Inferior parietal cortex (tissue), 1 donor: ENCODE measurements at regions not wholly inside any gene's neighbourhood (a gene's known extent, or its start where the extent isn't known, plus 50 kb on each side); places are given as distances from the start of the nearest gene placed in this dataset.
A peak's percentile ranks its signal among the peaks of the same experiment; 100 is the strongest.

ENCODE experiments used
- DNase-seq: peaks from one replicate; pipeline ENCODE4 v3.0.0-alpha.2; 2016; ENCODE audit errors: extremely low spot score

DNA sequence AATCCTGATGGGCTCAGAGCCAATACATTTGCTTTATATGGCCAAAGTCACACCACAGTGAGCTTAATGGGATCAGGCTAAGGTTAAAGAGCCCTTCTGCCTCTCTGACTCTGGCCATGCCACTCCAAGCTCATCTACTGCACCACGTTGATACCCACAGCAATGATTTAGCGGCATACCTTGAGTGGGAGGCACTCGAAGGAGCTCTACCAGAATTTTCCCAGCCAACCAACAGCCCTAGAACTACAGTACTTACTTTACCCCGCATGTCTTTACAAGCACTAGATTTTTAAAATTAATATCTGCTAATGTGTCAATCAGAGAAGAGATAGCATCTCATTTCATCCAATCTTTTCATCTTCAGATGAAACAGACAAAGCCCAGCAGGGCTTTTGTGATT is 300.5 kb downstream of the GRIN2B start:
- DNase-seq: no peak

DNA sequence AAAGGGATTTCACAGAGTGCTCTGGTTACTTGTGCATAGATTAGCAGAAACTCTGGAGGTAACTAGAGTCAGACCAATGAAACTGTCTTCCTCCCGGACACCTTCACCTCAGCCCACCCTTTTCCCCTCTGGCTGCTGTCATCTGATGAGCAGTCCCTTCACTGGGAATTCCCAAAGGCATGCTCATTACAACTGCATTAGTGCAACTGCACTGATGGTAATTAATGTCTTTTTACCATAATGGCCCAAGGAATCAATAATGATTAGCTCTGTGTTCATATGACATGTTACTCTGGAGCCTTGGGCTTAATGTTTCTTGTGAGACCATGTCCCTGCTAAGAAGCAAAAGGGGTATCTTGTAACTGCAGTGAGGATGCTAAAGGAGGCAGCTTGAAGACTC is 304.5 kb downstream of the GRIN2B start:
- no peak for DNase-seq

DNA sequence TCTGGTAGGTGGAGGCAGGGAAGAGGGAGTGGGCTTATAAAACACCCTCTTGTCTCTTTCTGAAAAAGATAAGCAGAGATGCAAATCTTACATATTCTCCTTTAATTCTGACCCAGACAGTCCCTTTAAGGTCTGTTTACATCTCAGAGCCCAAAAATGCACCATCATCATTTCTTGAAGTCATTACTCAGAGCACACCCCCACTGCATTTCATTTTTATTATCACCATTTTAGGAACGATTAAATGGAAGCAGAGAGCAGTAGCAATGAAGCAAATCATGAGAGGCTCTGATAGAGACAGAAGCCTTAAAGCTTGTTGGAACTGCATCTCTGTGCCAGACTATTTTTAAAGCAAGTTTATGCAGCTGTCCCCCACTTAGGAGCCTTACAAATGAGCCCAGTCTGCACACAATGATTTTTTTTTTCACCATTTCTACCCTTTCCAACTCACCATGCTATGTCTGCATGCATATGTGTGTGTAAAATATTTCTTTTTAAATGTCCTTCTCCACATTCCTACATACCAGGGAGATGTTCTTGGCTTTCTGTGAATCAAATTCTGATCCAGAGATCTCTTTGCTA is 311.0 kb downstream of the GRIN2B start:
- DNase-seq: no peak

DNA sequence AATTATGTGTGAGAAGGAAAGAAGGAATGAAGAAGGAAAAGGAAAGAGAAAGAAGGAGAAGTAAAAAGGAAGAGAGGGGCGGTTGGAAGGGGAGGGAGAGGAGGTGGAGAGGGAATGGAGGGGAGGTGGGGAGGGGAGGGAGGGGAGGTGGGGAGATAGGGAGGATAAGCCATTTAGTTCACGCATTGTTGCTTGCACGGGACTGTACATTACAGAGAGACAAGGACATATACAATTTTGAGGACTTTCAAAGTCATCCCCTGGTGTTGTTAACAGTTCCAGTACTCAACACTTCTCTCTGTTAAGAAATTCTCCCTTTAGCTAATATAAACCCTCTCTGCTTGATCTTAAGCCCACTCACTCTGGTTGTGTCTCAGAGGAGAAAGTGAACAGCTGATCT is 312.5 kb downstream of the GRIN2B start:
- no peak for DNase-seq

DNA sequence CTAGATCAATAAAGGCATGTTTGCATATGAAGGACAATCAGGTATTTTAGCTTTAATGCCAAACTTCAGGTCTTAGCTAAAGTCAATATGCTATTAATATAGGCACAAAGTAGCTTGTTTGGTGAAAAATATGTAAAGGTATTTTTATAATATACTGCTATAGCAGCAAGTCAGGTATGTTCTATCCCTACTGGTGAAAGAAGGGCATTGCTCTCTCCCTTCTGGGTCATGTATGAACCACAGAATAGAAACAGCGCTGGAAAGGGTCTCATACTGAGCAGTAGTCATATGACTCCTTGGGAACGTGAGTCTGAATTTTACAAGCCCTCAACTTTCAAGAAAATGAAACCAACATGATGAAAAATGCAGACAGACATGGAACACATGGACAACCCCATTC is 314.6 kb downstream of the GRIN2B start:
- DNase-seq: no peak

DNA sequence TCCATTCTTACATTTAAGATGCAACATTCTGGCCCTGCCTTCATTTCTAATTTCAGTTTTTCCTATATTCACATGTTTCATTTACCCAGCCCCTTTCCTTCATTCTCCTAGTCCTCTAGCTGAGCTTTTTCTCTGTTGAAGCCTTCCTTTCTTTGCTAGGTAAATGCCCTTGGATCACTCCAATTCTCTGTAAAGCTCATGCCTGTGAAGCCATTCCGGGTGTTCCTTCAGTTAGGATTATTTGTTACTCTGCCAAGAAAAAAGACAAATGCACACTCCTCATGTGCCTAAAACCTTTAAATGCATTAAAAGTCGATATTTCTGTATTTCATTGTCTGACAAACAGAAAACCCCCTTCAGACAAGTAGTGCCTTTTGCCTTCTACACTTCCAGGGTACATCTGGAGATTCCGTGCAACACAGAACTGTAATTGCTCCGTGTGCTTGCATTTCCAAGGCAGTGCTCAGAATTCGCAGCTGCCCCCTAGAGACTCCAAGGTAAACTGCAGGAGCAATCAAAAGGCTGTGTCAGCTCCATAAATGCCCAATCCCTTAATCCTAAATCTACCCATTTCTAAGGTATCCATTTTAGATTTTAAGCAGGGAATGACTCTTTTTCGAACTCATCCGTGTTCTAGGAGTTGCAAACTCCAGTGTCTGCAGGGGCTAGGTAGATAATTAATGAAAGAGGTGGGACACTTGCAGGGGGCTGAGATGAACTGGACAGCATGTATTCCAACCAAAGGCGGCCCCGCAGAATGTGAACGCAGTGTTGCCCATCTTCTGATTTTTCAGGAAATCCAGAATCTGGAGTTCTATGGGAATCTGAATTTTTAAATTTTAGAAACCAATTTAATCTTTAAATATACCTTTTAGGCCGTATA is 320.2 kb downstream of the GRIN2B start:
- peak; percentile 80 for DNase-seq

DNA sequence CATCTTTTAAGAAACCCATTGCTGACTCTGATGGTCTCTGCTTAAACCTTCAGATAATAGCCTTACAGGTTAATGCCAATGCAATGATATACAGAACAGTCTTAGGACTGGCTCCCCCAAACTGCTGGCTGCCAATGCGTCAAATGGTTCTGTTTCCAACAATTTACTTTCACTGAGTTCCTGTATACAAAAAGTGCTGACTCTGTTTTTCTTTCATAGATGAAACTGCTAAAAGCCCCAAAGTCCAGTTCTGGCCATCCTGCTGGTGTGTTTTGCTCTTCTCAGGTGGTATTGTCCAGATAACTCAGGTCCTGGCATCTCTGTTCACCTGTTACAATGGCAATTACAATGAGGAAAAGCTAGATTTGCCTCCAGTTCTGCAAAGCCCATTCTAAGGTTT is 326.9 kb downstream of the GRIN2B start:
- DNase-seq: no peak

DNA sequence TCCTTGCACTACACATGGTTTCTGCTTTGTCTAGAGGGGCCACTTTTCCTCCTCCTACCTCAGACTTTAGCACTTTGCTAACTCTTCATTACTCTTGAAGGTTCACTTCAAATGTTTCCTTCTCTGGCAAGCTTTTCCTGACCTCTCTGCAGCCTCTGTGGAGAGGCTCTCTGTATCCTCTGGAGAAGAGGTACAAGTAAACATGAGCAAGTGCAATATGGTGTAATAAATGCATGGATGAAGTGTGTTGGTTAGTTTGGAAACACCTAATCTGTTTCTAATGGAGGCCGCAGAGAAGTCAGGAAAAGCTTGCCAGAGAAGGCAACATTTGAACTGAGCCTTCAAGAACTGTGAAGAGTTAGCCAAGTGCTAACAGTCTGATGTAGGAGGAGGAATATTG is 329.3 kb downstream of the GRIN2B start:
- DNase-seq: no peak

DNA sequence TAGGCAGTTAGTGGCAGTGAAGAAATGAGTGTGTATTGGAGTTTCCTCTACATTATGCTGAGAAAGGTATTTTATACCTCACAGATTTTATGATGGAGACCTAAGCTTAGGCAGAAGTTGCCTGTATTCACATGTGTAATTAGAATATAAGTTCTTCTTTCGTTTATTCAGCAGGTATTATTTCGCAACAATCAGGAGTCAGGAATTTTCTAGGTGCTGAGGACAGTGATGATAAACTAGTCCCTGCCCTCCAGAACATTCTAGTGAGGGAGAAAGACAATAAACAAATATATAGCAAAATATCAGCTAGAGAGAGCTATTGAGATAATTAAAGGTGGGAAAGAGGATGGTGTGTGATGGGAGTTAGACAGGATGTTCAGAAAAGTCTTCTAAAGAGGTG is 345.7 kb downstream of the GRIN2B start:
- DNase-seq: no peak

DNA sequence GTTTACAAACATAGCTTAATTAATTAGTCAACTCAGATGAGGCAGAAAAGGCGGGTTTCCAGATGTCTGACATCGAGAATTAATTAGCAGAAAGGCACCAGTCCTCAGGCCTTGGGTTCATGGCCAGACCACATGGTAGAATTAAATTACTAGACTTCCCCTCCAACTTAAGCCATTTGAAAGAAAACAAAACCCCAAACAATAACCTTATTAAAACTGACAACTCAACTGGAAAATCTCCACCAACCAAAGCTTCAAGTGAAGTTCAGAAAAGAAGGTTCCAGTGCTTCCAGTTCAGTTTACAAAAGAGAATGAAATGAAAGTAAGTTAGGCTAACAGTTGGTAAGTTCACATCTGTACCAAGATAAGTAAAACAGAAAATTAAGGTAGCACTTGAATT is 349.5 kb downstream of the GRIN2B start:
- DNase-seq: peak; percentile 13

DNA sequence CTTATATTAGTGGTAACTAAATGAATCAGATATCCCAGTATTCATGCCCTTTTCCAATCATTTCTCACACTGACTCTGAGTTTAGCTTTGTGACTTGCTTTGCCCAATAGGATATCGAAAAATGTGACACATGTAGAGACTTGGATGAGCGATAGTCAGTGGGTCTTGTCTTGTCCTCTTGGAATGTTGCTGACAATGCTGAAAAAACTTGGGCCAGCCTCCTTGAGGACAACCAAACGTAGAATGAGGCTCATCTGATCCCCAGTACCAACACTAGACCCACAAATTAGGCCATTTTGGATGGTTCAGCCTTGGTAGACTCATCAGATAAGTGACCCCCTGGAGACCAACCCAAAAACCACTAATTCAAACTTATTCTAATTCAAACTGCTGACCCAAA is 351.0 kb downstream of the GRIN2B start:
- DNase-seq: no peak

DNA sequence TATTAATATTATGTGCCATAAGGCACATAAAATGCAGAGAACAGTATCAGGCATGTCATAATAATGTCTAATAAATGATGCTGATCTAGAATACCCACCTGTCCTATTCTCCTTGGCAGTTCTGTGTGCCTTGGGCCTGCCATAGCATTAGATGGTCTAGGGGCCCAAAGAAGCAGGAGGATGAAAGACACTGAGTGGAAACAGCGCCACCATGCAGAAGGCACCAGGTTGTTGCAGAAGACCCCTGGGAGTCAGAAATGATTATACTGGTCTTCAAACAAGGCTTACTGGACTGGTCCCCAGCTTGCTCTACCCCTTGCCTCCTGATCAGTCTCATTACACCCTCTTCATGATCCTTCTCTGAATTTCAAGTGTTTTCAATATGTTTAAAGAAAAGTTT is 353.3 kb downstream of the GRIN2B start:
- DNase-seq: no peak

DNA sequence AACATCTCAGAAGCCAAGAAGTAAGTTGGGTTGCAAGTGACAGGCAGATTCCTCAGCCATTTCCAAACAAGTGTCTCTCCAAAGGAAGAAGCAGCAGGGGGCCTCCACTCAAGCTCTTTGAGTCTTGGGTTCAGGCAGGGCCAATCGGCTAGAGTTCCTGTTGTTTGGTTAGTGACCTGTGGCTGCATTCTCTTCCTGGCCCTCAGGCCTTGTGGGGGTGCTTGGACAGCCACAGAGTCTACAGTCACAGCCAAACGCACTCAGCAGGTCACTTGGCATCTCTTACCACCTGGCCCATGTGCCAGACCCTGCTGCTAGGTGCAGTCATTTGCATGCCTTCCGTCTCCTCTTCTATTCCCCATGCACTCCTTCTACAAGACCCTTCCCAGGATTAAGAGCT is 353.9 kb downstream of the GRIN2B start:
- no peak for DNase-seq

DNA sequence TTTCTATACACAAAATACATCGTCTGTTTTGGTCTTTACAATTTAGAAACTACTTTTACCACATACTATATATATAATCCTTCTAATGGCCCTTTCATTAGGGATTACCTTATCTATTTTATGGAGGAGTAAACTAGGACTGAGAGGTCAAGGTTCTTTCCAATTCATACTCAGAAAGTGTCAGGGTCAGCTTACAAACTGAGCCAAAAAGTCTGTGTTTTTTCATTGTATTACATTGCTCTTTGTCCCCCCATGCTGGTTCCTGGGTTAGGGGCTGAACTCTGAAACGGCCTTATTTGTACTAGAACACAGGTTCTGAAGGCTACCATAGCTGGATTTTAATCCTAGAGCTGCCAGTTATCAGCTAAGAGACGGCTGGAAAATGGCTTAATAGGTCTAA is 368.1 kb downstream of the GRIN2B start:
- no peak for DNase-seq

DNA sequence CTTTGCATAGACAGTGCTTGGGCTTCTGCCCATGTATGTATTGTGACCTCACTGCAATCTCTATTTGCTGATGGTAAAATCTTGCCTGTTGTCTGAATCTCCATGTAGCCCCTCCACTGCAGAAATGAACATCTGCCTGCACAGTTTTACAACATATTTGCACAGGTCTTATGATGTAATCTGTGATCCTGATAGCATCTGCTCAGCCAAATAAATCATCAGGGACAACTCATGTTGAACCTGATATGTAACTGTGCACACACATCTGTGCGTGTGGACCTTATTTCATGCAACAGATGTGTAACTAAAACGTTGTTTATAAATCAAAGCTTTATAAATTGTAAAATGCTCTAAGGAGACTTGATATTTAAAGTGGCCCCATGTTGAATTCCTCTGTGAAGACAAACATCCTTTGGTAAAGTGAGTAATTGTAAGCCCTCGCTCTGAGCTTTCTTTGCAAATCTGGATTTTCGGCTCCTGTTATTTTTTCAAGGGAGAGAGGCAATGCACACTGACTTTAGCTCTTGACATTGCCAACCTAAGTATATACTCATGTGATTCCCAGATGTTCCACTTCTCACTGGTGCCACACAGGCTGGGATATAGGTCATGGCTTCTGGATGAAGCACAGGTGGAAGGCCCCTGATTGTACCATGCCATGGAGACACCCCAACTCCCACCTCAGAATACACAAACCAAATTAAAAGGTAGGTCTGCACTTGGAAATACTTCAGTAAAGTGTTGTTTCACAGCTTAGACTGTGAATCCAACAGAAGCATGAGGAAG is 371.3 kb downstream of the GRIN2B start:
- no peak for DNase-seq

DNA sequence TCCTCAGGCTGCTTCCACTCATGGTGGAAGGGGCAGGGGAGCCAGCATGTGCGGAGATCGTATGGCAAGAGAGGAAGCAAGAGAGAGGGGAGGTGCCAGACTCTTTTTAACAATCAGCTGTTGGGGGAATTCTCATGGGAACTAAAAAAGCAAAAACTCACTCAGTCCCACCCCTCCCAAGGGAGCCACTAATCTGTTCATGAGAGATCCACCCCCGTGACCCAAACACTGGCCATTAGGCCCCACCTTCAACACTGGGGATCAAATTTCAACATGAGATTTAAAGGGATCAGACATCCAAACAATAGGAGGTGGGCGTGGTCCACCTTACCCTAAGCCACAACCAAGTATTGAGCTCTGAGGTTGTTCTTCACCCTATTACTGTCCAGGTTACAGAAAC is 375.1 kb downstream of the GRIN2B start:
- no peak for DNase-seq

DNA sequence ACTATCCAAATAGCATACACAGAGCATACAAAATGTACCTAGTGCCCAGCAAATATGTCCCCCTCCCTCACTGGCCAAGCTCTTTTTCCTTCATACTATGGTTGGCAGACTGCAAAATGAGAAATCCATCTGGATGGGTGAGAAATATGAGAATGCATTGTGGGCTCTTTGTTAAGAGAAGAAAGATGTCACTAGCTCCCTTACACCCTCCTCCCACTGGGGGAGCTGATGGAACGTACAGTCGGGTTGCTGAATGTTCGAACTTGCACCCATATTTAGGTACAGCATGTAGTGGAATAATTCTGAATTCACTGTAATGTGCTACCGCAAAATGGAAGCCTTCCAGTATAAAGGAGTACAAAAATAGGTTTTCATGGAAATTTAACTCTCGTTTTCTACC is 377.4 kb downstream of the GRIN2B start:
- peak; percentile 54 for DNase-seq

DNA sequence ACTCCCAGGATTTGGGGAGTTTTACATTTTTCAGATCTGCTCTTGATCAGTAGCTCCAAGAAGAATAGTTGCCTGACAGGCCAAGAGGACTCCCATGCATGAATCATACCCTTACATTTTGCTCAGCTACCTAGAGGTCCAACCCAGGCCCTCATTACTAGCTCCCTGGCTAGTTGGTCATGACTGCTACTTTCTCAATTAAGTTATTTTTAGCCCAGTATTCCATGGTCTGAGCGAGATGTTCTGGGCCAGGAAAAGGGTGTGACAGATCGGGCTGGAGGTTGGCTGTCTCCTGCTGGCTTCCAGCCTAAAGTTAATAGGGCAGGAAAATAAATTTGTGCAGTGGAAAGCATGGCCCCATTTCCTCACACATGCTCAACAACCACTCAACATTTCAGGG is 379.2 kb downstream of the GRIN2B start:
- DNase-seq: no peak

DNA sequence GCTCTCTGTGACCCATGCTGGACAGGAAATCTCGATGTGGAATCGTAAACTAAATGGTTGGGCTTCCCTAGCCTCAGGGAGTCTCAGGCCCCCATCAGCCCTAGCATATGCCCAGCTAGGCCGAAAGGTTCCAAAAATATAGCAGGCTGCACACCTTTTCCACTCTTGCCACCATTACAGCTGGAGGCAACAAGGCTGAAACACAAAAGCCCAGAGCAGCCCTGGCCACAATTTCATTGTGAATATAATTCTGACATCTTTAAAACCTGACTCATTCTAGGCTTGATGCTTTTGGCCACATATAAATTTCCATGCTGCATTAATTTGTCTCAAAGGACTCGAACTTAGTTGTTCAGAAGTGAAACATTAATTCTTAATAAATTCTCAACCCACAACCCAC is 382.2 kb downstream of the GRIN2B start:
- DNase-seq: no peak

DNA sequence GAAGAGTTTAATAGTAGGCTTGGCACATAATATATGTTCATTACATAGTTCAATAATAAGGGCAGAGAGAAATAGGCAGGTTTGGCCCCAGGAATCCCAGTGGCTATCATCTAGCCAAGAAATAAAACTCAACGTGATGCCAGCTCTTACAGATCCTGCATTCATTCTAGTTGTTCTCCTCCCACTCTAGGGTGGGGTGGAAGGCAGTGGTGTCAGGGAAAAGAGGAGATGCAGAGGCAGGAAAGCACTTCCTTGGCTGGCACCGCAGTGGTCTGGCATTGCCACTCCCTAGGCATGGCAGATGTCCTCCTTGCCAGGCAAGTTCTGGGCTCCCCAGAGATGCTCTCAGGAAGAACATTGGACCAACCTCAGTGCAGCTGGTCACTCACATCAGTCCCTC is 383.6 kb downstream of the GRIN2B start:
- no peak for DNase-seq

DNA sequence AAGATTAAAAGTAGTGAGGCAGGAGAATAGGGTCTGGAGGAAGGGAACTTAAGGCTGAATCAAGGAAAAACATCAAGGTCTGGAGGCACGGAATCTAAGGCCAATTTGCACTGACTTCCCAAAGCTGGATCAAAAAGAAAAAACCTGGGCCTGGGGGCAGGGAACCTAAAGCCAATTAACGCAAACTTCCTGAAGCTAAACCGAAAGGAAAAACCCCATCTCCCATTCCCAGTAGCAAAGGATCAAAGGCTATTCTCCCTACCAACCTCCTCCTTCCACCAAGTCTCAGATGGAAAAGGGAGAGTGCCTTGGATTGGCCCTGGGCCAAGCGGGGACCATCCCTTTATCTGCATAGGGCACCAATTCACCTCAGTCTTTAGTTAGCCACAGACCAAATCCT is 384.2 kb downstream of the GRIN2B start:
- DNase-seq: no peak

DNA sequence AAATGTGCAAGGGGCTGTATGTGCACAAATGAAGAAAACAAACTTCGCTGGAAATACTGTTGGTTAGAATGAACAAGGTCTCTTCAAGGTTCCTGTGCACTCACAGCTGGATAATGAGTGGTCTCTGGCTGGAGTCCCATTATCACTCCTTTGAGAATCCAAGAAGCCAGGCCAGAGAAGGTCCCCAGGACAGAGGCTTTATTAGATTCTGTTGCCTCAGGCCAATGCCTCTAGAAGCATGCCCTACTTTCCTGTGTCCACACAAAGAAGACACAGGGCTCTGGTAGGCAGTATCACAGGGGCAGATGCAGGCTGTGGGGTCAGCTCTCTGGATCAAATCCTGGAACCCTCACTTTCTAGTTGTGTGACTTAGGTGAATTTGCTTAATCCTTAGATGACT is 384.7 kb downstream of the GRIN2B start:
- DNase-seq: no peak
